ENCODE measurements at regions not wholly inside any gene's neighbourhood (a gene's known extent, or its start where the extent isn't known, plus 50 kb on each side); places are given as distances from the start of the nearest gene placed in this dataset.

- Histone ChIP-seq H3K36me3 (ENCODE audit: control insufficient read depth, insufficient read depth, low read length) (no peaks in the 10 kb centered on the region), H2BK20ac (ENCODE audit: low read depth, low read length) (no peak overlapping the region)
- CTCF ChIA-PET: no interaction called here
Observed at GRCh38 chr16:50924759-50925545, 183.1 kb downstream of the CYLD start.

More at GRCh38 chr16:50924759-50925545, 183.1 kb downstream of the CYLD start:
- no peaks in the 10 kb centered on the region; the same call in 1 of the 2 replicates for H3K9me3 ChIP-seq (ENCODE audit: control insufficient read depth, insufficient read depth, low read length)
- WGBS, 2 experiments (ENCODE audit: extremely low coverage in 2 of 2, insufficient read length in 1 of 2): 60% methylated on average over 3 of the region's 8 CpGs; no CpG with 5 or more reads in 1 of the 2 experiments
- no peak overlapping the region for H3K56ac ChIP-seq (ENCODE audit: extremely low read depth, insufficient read depth, low read length)
- H3K79me1 ChIP-seq (ENCODE audit: low read depth in 1 of 2, low read length in 2 of 2): no peaks in the 10 kb centered on the region
- H2BK15ac ChIP-seq (ENCODE audit: low read depth, low read length): no peak overlapping the region
- no peaks in the 10 kb centered on the region for H3K27me3 ChIP-seq (ENCODE audit: control insufficient read depth, insufficient read depth, low read length)
- H2AK9ac ChIP-seq (replicated peaks; ENCODE audit: low read depth, low read length, poor library complexity): no peak overlapping the region
- H4K20me1 ChIP-seq (ENCODE audit: insufficient read depth, low read length): no peaks in the 10 kb centered on the region
- H3K27ac ChIP-seq (ENCODE audit: insufficient read depth, low read length): no peak overlapping the region
- H3K4me3 ChIP-seq (ENCODE audit: insufficient read depth, low read depth, low read length): no peak overlapping the region
- POLR2A ChIA-PET (ENCODE audit: unreplicated experiment): no interaction called here
- TF ChIP-seq CEBPB (IDR thresholded peaks at IDR 0.05; ENCODE audit: low read depth, low read length): no peak
- TF ChIP-seq CTCF (conservative IDR thresholded peaks at IDR 0.05; ENCODE audit: low read depth, low read length): no peak
- no peak for TF ChIP-seq ELK1 (IDR thresholded peaks at IDR 0.05; ENCODE audit: borderline replicate concordance, low read depth, low read length)
- TF ChIP-seq MAZ (IDR thresholded peaks at IDR 0.05; ENCODE audit: borderline replicate concordance, low read depth, low read length): no peak
- no peak for TF ChIP-seq MAFK (IDR thresholded peaks at IDR 0.05; ENCODE audit: low read depth, low read length)
- no peak for TF ChIP-seq SMC3 (IDR thresholded peaks at IDR 0.05; ENCODE audit: low read depth, low read length)
- no peak for TF ChIP-seq RFX5 (IDR thresholded peaks at IDR 0.05; ENCODE audit: low read depth, low read length)
- no peak for TF ChIP-seq POLR2A (IDR thresholded peaks at IDR 0.05; ENCODE audit: low read depth, low read length)
- no peak for TF ChIP-seq NFE2L2 (IDR thresholded peaks at IDR 0.05; ENCODE audit: low read depth, low read length)
- TF ChIP-seq USF2 (IDR thresholded peaks at IDR 0.05; ENCODE audit: low read depth, low read length): no peak
- TF ChIP-seq FOS (IDR thresholded peaks at IDR 0.05; ENCODE audit: low read depth, low read length): no peak
- TF ChIP-seq RAD21 (IDR thresholded peaks at IDR 0.05; ENCODE audit: low read length): no peak
- TF ChIP-seq MXI1 (IDR thresholded peaks at IDR 0.05; ENCODE audit: borderline replicate concordance, low read depth, low read length): no peak
- TF ChIP-seq RCOR1 (IDR thresholded peaks at IDR 0.05; ENCODE audit: insufficient replicate concordance, low read length): no peak
- no peak for TF ChIP-seq BHLHE40 (IDR thresholded peaks at IDR 0.05; ENCODE audit: low read depth, low read length)
- TF ChIP-seq CHD1 (IDR thresholded peaks at IDR 0.05; ENCODE audit: low read depth, low read length): no peak
- no peak for DNase-seq
- H3K4ac ChIP-seq (ENCODE audit: low read depth, low read length): no peak overlapping the region
- BruUV-seq (replicated peaks): no TSS peak
- H3K4me2 ChIP-seq (ENCODE audit: low read depth, low read length): no peak overlapping the region
- no peak overlapping the region for H4K91ac ChIP-seq (ENCODE audit: insufficient read depth, low read depth, low read length)
- H3K4me1 ChIP-seq (ENCODE audit: control insufficient read depth, insufficient read depth, low read length): no peaks in the 10 kb centered on the region
- no peak overlapping the region for H3K14ac ChIP-seq (replicated peaks; ENCODE audit: low read depth, low read length)
- H2AFZ ChIP-seq (replicated peaks; ENCODE audit: low read length, poor library complexity): no peak overlapping the region
- ATAC-seq (ENCODE audit: low read depth): no peak
- H4K8ac ChIP-seq (ENCODE audit: low read depth in 2 of 2, low read length in 2 of 2): no peak overlapping the region
- no peak overlapping the region for H3K18ac ChIP-seq (ENCODE audit: low read depth, low read length)
- H2BK120ac ChIP-seq (ENCODE audit: low read depth, low read length): no peak overlapping the region
- no peak overlapping the region for H2AK5ac ChIP-seq (ENCODE audit: low read depth, low read length)
- H3K9me1 ChIP-seq (ENCODE audit: insufficient read depth, low read length): no peaks in the 10 kb centered on the region
- intact Hi-C loops (cut with micrococcal nuclease) (no loop called here), dilution Hi-C loops (cut with HindIII; ENCODE audit: low sequenced_read_pairs, unreplicated experiment) (no loop called here), in situ Hi-C loops (cut with MboI; ENCODE audit: low sequenced_read_pairs) (no loop called here)
- H2BK5ac ChIP-seq (ENCODE audit: low read depth, low read length, poor library complexity, severe bottlenecking): no peak overlapping the region
- H4K5ac ChIP-seq (ENCODE audit: low read depth, low read length): no peak overlapping the region
- H3K23ac ChIP-seq (ENCODE audit: low read depth, low read length): no peak overlapping the region
- H3K9ac ChIP-seq (ENCODE audit: low read depth, low read length): no peak overlapping the region

All from IMR-90 (cell line).